Neural progenitor cell (in vitro differentiated cells): ENCODE measurements at regions not wholly inside any gene's neighbourhood (a gene's known extent, or its start where the extent isn't known, plus 50 kb on each side); places are given as distances from the start of the nearest gene placed in this dataset.

Source experiments
- DNase-seq: peaks from one replicate; pipeline ENCODE4 v3.0.0-alpha.2; 2016; ENCODE audit warnings: low spot score
- H2AFZ ChIP-seq: fragments of 200-600 bp; sonication (generic); replicated peaks from 2 replicates; pipeline ENCODE4 v1.6.1; 2016; ENCODE audit warnings: antibody characterized with exemption
- H3F3A ChIP-seq: fragments of 200-600 bp; sonication (generic); 2 replicates; pipeline ENCODE4 v1.6.1; 2016; ENCODE audit warnings: antibody characterized with exemption, low read depth
- H3K27ac ChIP-seq: fragments of 200-600 bp; sonication (generic); 2 replicates; pipeline ENCODE4 v1.5.1; 2016; ENCODE audit warnings: mild to moderate bottlenecking
- H3K27me3 ChIP-seq: fragments of 200-600 bp; sonication (generic); 2 replicates; pipeline ENCODE4 v1.6.1; 2016; ENCODE audit warnings: mild to moderate bottlenecking, moderate library complexity
- H3K36me3 ChIP-seq: fragments of 200-600 bp; sonication (generic); 2 replicates; pipeline ENCODE4 v1.5.1; 2016
- H3K4me1 ChIP-seq: fragments of 200-600 bp; sonication (generic); 2 replicates; pipeline ENCODE4 v1.6.1; 2016; ENCODE audit warnings: mixed run types
- H3K4me2 ChIP-seq: fragments of 200-600 bp; sonication (generic); 2 replicates; pipeline ENCODE4 v1.6.1; 2016
- H3K4me3 ChIP-seq: fragments of 200-600 bp; sonication (generic); 2 replicates; pipeline ENCODE4 v1.5.1; 2016
- H3K79me2 ChIP-seq: fragments of 200-600 bp; sonication (generic); 2 replicates; pipeline ENCODE4 v1.6.1; 2016; ENCODE audit warnings: low read depth
- H3K9ac ChIP-seq: fragments of 200-600 bp; sonication (generic); 2 replicates; pipeline ENCODE4 v1.6.1; 2016
- H3K9me3 ChIP-seq: fragments of 200-600 bp; sonication (generic); 2 replicates; pipeline ENCODE4 v1.5.1; 2016; ENCODE audit warnings: low read depth
- H4K20me1 ChIP-seq: fragments of 200-600 bp; sonication (generic); 2 replicates; pipeline ENCODE4 v1.6.1; 2016; ENCODE audit warnings: low read depth
- H3K27ac Mint-ChIP-seq: 3 replicates; pipeline ENCODE4 v1.8.0; 2021; ENCODE audit warnings: mixed read lengths
- H3K27me3 Mint-ChIP-seq: 2 replicates; pipeline ENCODE4 v1.8.0; 2022; ENCODE audit warnings: low read depth, mild to moderate bottlenecking, inconsistent platforms, moderate library complexity, mixed read lengths; ENCODE audit not compliant: insufficient read depth
- H3K36me3 Mint-ChIP-seq: 3 replicates; pipeline ENCODE4 v1.8.0; 2021; ENCODE audit warnings: mixed read lengths
- H3K4me1 Mint-ChIP-seq: 3 replicates; pipeline ENCODE4 v1.8.0; 2021; ENCODE audit warnings: mixed read lengths
- H3K4me3 Mint-ChIP-seq: 3 replicates; pipeline ENCODE4 v1.8.0; 2021; ENCODE audit warnings: mild to moderate bottlenecking, moderate library complexity, mixed read lengths
- H3K9me3 Mint-ChIP-seq: 3 replicates; pipeline ENCODE4 v1.8.0; 2020; ENCODE audit warnings: mixed read lengths
- CTCF ChIP-seq: fragments of 200-600 bp; sonication (generic); IDR thresholded peaks from 2 replicates; pipeline ENCODE4 v1.5.1; 2017; ENCODE audit warnings: antibody characterized with exemption, mild to moderate bottlenecking
- EZH2 ChIP-seq: fragments of 200-600 bp; sonication (generic); IDR thresholded peaks from 2 replicates; pipeline ENCODE4 v1.6.1; 2017; ENCODE audit warnings: antibody characterized with exemption, mild to moderate bottlenecking, moderate library complexity
- EZH2phosphoT487 ChIP-seq: fragments of 200-600 bp; sonication (generic); IDR thresholded peaks from 2 replicates; pipeline ENCODE4 v1.6.1; 2017; ENCODE audit warnings: antibody characterized with exemption

GRCh38 chr3:1723726-1724125 lies 374.9 kb upstream of the CNTN4 start:
- DNase-seq: no peak
- Mint-ChIP-seq H3K9me3 (no peaks in the 10 kb centered on the region), H3K36me3 (no peaks in the 10 kb centered on the region), H3K27me3 (no peaks in the 10 kb centered on the region), H3K4me1 (no peaks in the 10 kb centered on the region), H3K4me3 (no peak overlapping the region), H3K27ac (no peak overlapping the region)
- H2AFZ ChIP-seq: no peak overlapping the region
- no peaks in the 10 kb centered on the region for H3K36me3 ChIP-seq
- no peaks in the 10 kb centered on the region for H3F3A ChIP-seq
- no peaks in the 10 kb centered on the region for H3K9me3 ChIP-seq
- H4K20me1 ChIP-seq: no peaks in the 10 kb centered on the region
- H3K27me3 ChIP-seq: no peaks in the 10 kb centered on the region
- peaks cover 2% of the 10 kb centered on the region for H3K4me1 ChIP-seq
- H3K4me2 ChIP-seq: no peak overlapping the region
- H3K9ac ChIP-seq: no peak overlapping the region
- H3K4me3 ChIP-seq: no peak overlapping the region
- no peaks in the 10 kb centered on the region for H3K79me2 ChIP-seq
- TF ChIP-seq EZH2phosphoT487: no peak
- no peak for TF ChIP-seq CTCF
- TF ChIP-seq EZH2: no peak
- no peak overlapping the region for H3K27ac ChIP-seq

- H4K20me1 ChIP-seq: no peaks in the 10 kb centered on the region
- no peak overlapping the region for H3K4me3 ChIP-seq
- no peaks in the 10 kb centered on the region for H3K79me2 ChIP-seq
- H3K9me3 Mint-ChIP-seq: no peaks in the 10 kb centered on the region
- TF ChIP-seq CTCF (no peak), EZH2phosphoT487 (no peak), EZH2 (no peak)
- H3F3A ChIP-seq: no peaks in the 10 kb centered on the region
- no peaks in the 10 kb centered on the region for H3K4me1 Mint-ChIP-seq
- no peaks in the 10 kb centered on the region for H3K36me3 ChIP-seq
- H3K4me2 ChIP-seq: no peak overlapping the region
- H2AFZ ChIP-seq: no peak overlapping the region
- no peak overlapping the region for H3K27ac ChIP-seq
- H3K27me3 ChIP-seq: no peaks in the 10 kb centered on the region
- no peak overlapping the region for H3K9ac ChIP-seq
- H3K36me3 Mint-ChIP-seq: no peaks in the 10 kb centered on the region
- no peak overlapping the region for H3K27ac Mint-ChIP-seq
- H3K4me3 Mint-ChIP-seq: no peak overlapping the region
- H3K4me1 ChIP-seq: peaks cover 7% of the 10 kb centered on the region
- DNase-seq: no peak
- peaks cover 3% of the 10 kb centered on the region for H3K27me3 Mint-ChIP-seq
- no peaks in the 10 kb centered on the region for H3K9me3 ChIP-seq
These were observed 371.9 kb upstream of the CNTN4 start for GRCh38 chr3:1726741-1727140.

- Mint-ChIP-seq H3K27ac (no peak overlapping the region), H3K4me3 (no peak overlapping the region), H3K36me3 (no peaks in the 10 kb centered on the region), H3K9me3 (no peaks in the 10 kb centered on the region), H3K27me3 (peaks cover 3% of the 10 kb centered on the region), H3K4me1 (no peaks in the 10 kb centered on the region)
- no peaks in the 10 kb centered on the region for H3K9me3 ChIP-seq
- no peaks in the 10 kb centered on the region for H3K79me2 ChIP-seq
- H3K27ac ChIP-seq: no peak overlapping the region
- no peak for DNase-seq
- H3K36me3 ChIP-seq: no peaks in the 10 kb centered on the region
- H4K20me1 ChIP-seq: no peaks in the 10 kb centered on the region
- H3K9ac ChIP-seq: no peak overlapping the region
- TF ChIP-seq EZH2: no peak
- no peak for TF ChIP-seq CTCF
- TF ChIP-seq EZH2phosphoT487: no peak
- H2AFZ ChIP-seq: no peak overlapping the region
- no peak overlapping the region for H3K4me3 ChIP-seq
- H3F3A ChIP-seq: no peaks in the 10 kb centered on the region
- peaks cover 7% of the 10 kb centered on the region for H3K4me1 ChIP-seq
- H3K4me2 ChIP-seq: no peak overlapping the region
- H3K27me3 ChIP-seq: no peaks in the 10 kb centered on the region
These were observed 371.4 kb upstream of the CNTN4 start for GRCh38 chr3:1727242-1727641.

GRCh38 chr3:1728510-1728909 lies 370.2 kb upstream of the CNTN4 start:
- no peaks in the 10 kb centered on the region for H3F3A ChIP-seq
- no peak overlapping the region for H2AFZ ChIP-seq
- peaks cover 7% of the 10 kb centered on the region for H3K4me1 ChIP-seq
- H3K9me3 Mint-ChIP-seq: no peaks in the 10 kb centered on the region
- H3K79me2 ChIP-seq: no peaks in the 10 kb centered on the region
- H3K36me3 Mint-ChIP-seq: no peaks in the 10 kb centered on the region
- DNase-seq: no peak
- H3K9me3 ChIP-seq: no peaks in the 10 kb centered on the region
- H3K4me2 ChIP-seq: no peak overlapping the region
- H3K27me3 ChIP-seq: no peaks in the 10 kb centered on the region
- H3K27ac ChIP-seq: no peak overlapping the region
- H3K27me3 Mint-ChIP-seq: peaks cover 3% of the 10 kb centered on the region
- H4K20me1 ChIP-seq: no peaks in the 10 kb centered on the region
- no peaks in the 10 kb centered on the region for H3K4me1 Mint-ChIP-seq
- TF ChIP-seq CTCF (no peak), EZH2phosphoT487 (no peak), EZH2 (no peak)
- no peak overlapping the region for H3K4me3 ChIP-seq
- no peak overlapping the region for H3K27ac Mint-ChIP-seq
- no peaks in the 10 kb centered on the region for H3K36me3 ChIP-seq
- H3K9ac ChIP-seq: no peak overlapping the region
- no peak overlapping the region for H3K4me3 Mint-ChIP-seq
